H1 (cell line): ENCODE measurements at regions not wholly inside any gene's neighbourhood (a gene's known extent, or its start where the extent isn't known, plus 50 kb on each side); places are given as distances from the start of the nearest gene placed in this dataset.

Experiments
- CTCF ChIA-PET: fragments of 300-600 bp; sonication (Branson Sonifier 250); formaldehyde crosslinking; loops from one replicate; lab custom pipeline; 2021; ENCODE audit not compliant: partially characterized antibody; lab: Charles Lee
- POLR2A ChIA-PET: fragments of 300-600 bp; sonication (Branson Sonifier 250); formaldehyde crosslinking; loops from one replicate; lab custom pipeline; 2021; ENCODE audit warnings: inconsistent platforms; ENCODE audit not compliant: partially characterized antibody; lab: Charles Lee
- DNase-seq, 2 experiments: peaks; one replicate each; pipeline versions ENCODE4 v3.0.0 to v3.0.0-alpha.2; 2010 to 2022; ENCODE audit warnings: low spot score in 2 of 2, low read depth in 1 of 2, mixed read lengths in 1 of 2
- FAIRE-seq: peaks from 2 replicates; lab custom pipeline; 2011; peaks lifted over from hg19 to GRCh38; lab: Jason Lieb, UNC
- H2AFZ ChIP-seq: 2 replicates; pipeline ENCODE4 v1.8.1; 2012; ENCODE audit warnings: low read length, inconsistent platforms
- H2AK5ac ChIP-seq: 2 replicates; pipeline ENCODE4 v1.6.1; 2013; ENCODE audit warnings: low read depth, low read length
- H2BK120ac ChIP-seq: replicated peaks from 2 replicates; pipeline ENCODE3; 2013; ENCODE audit warnings: low read depth, low read length, inconsistent platforms
- H2BK12ac ChIP-seq: 2 replicates; pipeline ENCODE4 v1.6.1; 2013; ENCODE audit warnings: low read depth, low read length
- H2BK15ac ChIP-seq: 2 replicates; pipeline ENCODE4 v1.6.1; 2013; ENCODE audit warnings: low read length
- H2BK20ac ChIP-seq: 2 replicates; pipeline ENCODE4 v1.6.1; 2013; ENCODE audit warnings: low read length
- H2BK5ac ChIP-seq: 2 replicates; pipeline ENCODE4 v1.6.1; 2013; ENCODE audit warnings: low read depth, low read length
- H3K14ac ChIP-seq: 2 replicates; pipeline ENCODE4 v1.6.1; 2013; ENCODE audit warnings: inconsistent platforms; ENCODE audit not compliant: insufficient read length
- H3K18ac ChIP-seq: 2 replicates; pipeline ENCODE4 v1.6.1; 2013; ENCODE audit warnings: low read length; ENCODE audit errors: extremely low read depth
- H3K23ac ChIP-seq: 2 replicates; pipeline ENCODE4 v1.6.1; 2013; ENCODE audit warnings: inconsistent platforms; ENCODE audit not compliant: insufficient read length
- H3K23me2 ChIP-seq: 2 replicates; pipeline ENCODE4 v1.6.1; 2013; ENCODE audit warnings: low read depth, low read length
- H3K27ac ChIP-seq: 2 replicates; pipeline ENCODE4 v1.6.1; 2011; ENCODE audit warnings: low read depth, low read length, inconsistent platforms
- H3K27me3 ChIP-seq, 4 experiments: replicated peaks in 1 of 4; 1 replicate in 1 of 4; 2 replicates in 3 of 4; pipeline versions ENCODE4 v1.6.1 to v1.8.1; 2011 to 2013; ENCODE audit warnings: low read length in 3 of 4, mild to moderate bottlenecking in 3 of 4, inconsistent platforms in 2 of 4, mixed read lengths in 2 of 4, moderate library complexity in 1 of 4; ENCODE audit not compliant: control insufficient read depth in 3 of 4, insufficient read depth in 3 of 4; ENCODE audit errors: extremely low read depth in 1 of 4
- H3K36me3 ChIP-seq, 4 experiments: 2 replicates each; pipeline versions ENCODE4 v1.6.1 to v1.8.1; 2011 to 2013; ENCODE audit warnings: mild to moderate bottlenecking in 4 of 4, low read length in 3 of 4, moderate library complexity in 2 of 4, control low read depth in 1 of 4, inconsistent platforms in 1 of 4; ENCODE audit not compliant: insufficient read depth in 4 of 4, control insufficient read depth in 2 of 4
- H3K4ac ChIP-seq: replicated peaks from 2 replicates; pipeline ENCODE3; 2013; ENCODE audit warnings: low read length, low read depth, mixed read lengths, inconsistent platforms; ENCODE audit not compliant: insufficient read length
- H3K4me1 ChIP-seq, 4 experiments: replicated peaks in 1 of 4; 1 replicate in 1 of 4; 2 replicates in 3 of 4; pipeline versions ENCODE4 v1.6.1 to v1.8.1; 2011 to 2013; ENCODE audit warnings: low read length in 3 of 4, inconsistent platforms in 2 of 4, mixed read lengths in 1 of 4; ENCODE audit not compliant: insufficient read depth in 4 of 4, control insufficient read depth in 3 of 4
- H3K4me2 ChIP-seq, 2 experiments: 2 replicates each; pipeline versions ENCODE4 v1.6.1 to v1.8.1; 2011 to 2013; ENCODE audit warnings: low read depth in 2 of 2, low read length in 2 of 2, control low read depth in 1 of 2, inconsistent platforms in 1 of 2, mild to moderate bottlenecking in 1 of 2; ENCODE audit not compliant: insufficient read depth in 1 of 2
- H3K4me3 ChIP-seq, 4 experiments: fragments of 200-600, 300-600 bp in 1 of 4; sonication (generic), shearing (Covaris generic), sonication (Bioruptor Twin) in 1 of 4; 2 replicates each; pipeline versions ENCODE4 v1.5.1 to v1.8.1; 2011 to 2016; ENCODE audit warnings: low read length in 4 of 4, low read depth in 3 of 4, control low read depth in 2 of 4, inconsistent platforms in 2 of 4, mild to moderate bottlenecking in 2 of 4, mixed read lengths in 1 of 4, moderate library complexity in 1 of 4; ENCODE audit not compliant: insufficient read depth in 2 of 4; ENCODE audit errors: extremely low read depth in 1 of 4
- H3K56ac ChIP-seq: replicated peaks from 2 replicates; pipeline ENCODE3; 2013; ENCODE audit warnings: low read depth, mild to moderate bottlenecking, mixed read lengths, low read length, inconsistent platforms; ENCODE audit not compliant: insufficient read length
- H3K79me1 ChIP-seq: 2 replicates; pipeline ENCODE4 v1.6.1; 2013; ENCODE audit warnings: low read depth, low read length, control low read depth
- H3K79me2 ChIP-seq, 2 experiments: 2 replicates each; pipeline versions ENCODE4 v1.6.1 to v1.8.1; 2012 to 2013; ENCODE audit warnings: low read length in 2 of 2, mild to moderate bottlenecking in 2 of 2, inconsistent platforms in 1 of 2; ENCODE audit not compliant: insufficient read depth in 2 of 2, control insufficient read depth in 1 of 2
- H3K9ac ChIP-seq, 4 experiments: replicated peaks in 1 of 4; 1 replicate in 1 of 4; 2 replicates in 3 of 4; pipeline versions ENCODE4 v1.6.1 to v1.8.1; 2011 to 2013; ENCODE audit warnings: low read depth in 3 of 4, low read length in 3 of 4, control low read depth in 2 of 4, mild to moderate bottlenecking in 2 of 4, moderate library complexity in 2 of 4, inconsistent platforms in 1 of 4; ENCODE audit errors: extremely low read depth in 1 of 4
- H3K9me3 ChIP-seq, 2 experiments: 2 replicates each; pipeline versions ENCODE4 v1.6.1 to v1.8.1; 2012 to 2013; ENCODE audit warnings: mild to moderate bottlenecking in 2 of 2, moderate library complexity in 2 of 2, control low read depth in 1 of 2, inconsistent platforms in 1 of 2, low read depth in 1 of 2, low read length in 1 of 2, mixed read lengths in 1 of 2; ENCODE audit not compliant: insufficient read depth in 2 of 2
- H4K20me1 ChIP-seq, 2 experiments: replicated peaks in 1 of 2; 2 replicates each; pipeline versions ENCODE3 to v1.8.1; 2011 to 2013; ENCODE audit warnings: inconsistent platforms in 2 of 2, low read length in 2 of 2, mild to moderate bottlenecking in 1 of 2; ENCODE audit not compliant: insufficient read depth in 2 of 2, control insufficient read depth in 1 of 2
- H4K5ac ChIP-seq: 2 replicates; pipeline ENCODE4 v1.6.1; 2013; ENCODE audit warnings: low read length, low read depth, mixed read lengths, inconsistent platforms; ENCODE audit not compliant: insufficient read length
- H4K8ac ChIP-seq: 2 replicates; pipeline ENCODE4 v1.8.0; 2013; ENCODE audit warnings: mild to moderate bottlenecking, moderate library complexity, low read length, inconsistent platforms; ENCODE audit not compliant: insufficient read depth; ENCODE audit errors: extremely low read depth
- H4K91ac ChIP-seq: replicated peaks from 2 replicates; pipeline ENCODE3; 2013; ENCODE audit warnings: low read length, mixed read lengths, inconsistent platforms; ENCODE audit not compliant: insufficient read length
- BACH1 ChIP-seq: IDR thresholded peaks from 2 replicates; pipeline ENCODE4 v1.6.1; 2012; ENCODE audit warnings: low read length, improper control_type of control experiment
- CHD2 ChIP-seq: IDR thresholded peaks from 2 replicates; pipeline ENCODE4 v1.6.1; 2012; ENCODE audit warnings: low read length, improper control_type of control experiment
- FOSL1 ChIP-seq: IDR thresholded peaks from 2 replicates; pipeline ENCODE4 v1.6.1; 2011; ENCODE audit warnings: mild to moderate bottlenecking, low read depth, low read length, moderate library complexity; ENCODE audit not compliant: insufficient read depth
- HDAC2 ChIP-seq, 2 experiments: fragments of 300-600 bp in 1 of 2; sonication (generic) in 1 of 2; IDR thresholded peaks; 2 replicates each; pipeline ENCODE4 v1.6.1; 2011 to 2012; ENCODE audit warnings: low read depth in 2 of 2, low read length in 2 of 2, mild to moderate bottlenecking in 2 of 2, moderate library complexity in 2 of 2, borderline replicate concordance in 1 of 2, inconsistent platforms in 1 of 2
- JUND ChIP-seq: IDR thresholded peaks from 2 replicates; pipeline ENCODE4 v1.6.1; 2011; ENCODE audit warnings: mild to moderate bottlenecking, improper control_type of control experiment, low read length
- MAX ChIP-seq: IDR thresholded peaks from 2 replicates; pipeline ENCODE4 v1.6.1; 2012; ENCODE audit warnings: inconsistent platforms
- RBBP5 ChIP-seq: IDR thresholded peaks from 2 replicates; pipeline ENCODE4 v1.7.1; 2012; ENCODE audit warnings: low read depth, mild to moderate bottlenecking, inconsistent platforms, low read length, moderate library complexity, borderline replicate concordance
- RFX5 ChIP-seq: IDR thresholded peaks from 2 replicates; pipeline ENCODE4 v1.6.1; 2011; ENCODE audit warnings: low read depth, low read length, improper control_type of control experiment, borderline replicate concordance
- SAP30 ChIP-seq: fragments of 300-600 bp; sonication (generic); IDR thresholded peaks from 2 replicates; pipeline ENCODE4 v1.7.1; 2012; ENCODE audit warnings: low read length, moderate library complexity, mild to moderate bottlenecking, inconsistent platforms; ENCODE audit not compliant: insufficient read depth, insufficient replicate concordance
- SIN3A ChIP-seq, 2 experiments: IDR thresholded peaks in 1 of 2; conservative IDR thresholded peaks in 1 of 2; 2 replicates each; pipeline ENCODE4 v1.6.1; 2011 to 2012; ENCODE audit warnings: low read length in 2 of 2, improper control_type of control experiment in 1 of 2, low read depth in 1 of 2, mild to moderate bottlenecking in 1 of 2
- SP2 ChIP-seq: IDR thresholded peaks from 2 replicates; pipeline ENCODE4 v1.6.1; 2012; ENCODE audit warnings: mild to moderate bottlenecking, low read length, inconsistent platforms
- WGBS, 2 experiments: shearing (Covaris generic) in 1 of 2; methylation state at CpG; one replicate each; pipeline versions ENCODE4 v1.1.6 to v1.1.7; 2013 to 2015; ENCODE audit warnings: low lambda C conversion rate in 2 of 2, mixed read lengths in 2 of 2, inconsistent platforms in 1 of 2, low coverage in 1 of 2, missing lambda C conversion rate in 1 of 2; ENCODE audit not compliant: insufficient replicate concordance in 2 of 2, insufficient coverage in 1 of 2, insufficient read length in 1 of 2; ENCODE audit errors: extremely low coverage in 1 of 2, missing lambda C conversion rate in 1 of 2; 5-methylcytosine and 5-hydroxymethylcytosine counted together

GRCh38 chr5:128750155-128750554, 212.1 kb upstream of the FBN2 start:
- no peak for FAIRE-seq
- no peak overlapping the region for H4K8ac ChIP-seq
- H3K9ac ChIP-seq = peak overlapping the region in 1 of 4 experiments; percentile 9; a peak in 1 of 7 replicates
- WGBS, 2 experiments = 88% methylated on average over 1 of the region's 1 CpG; no CpG with 5 or more reads in 1 of the 2 experiments
- DNase-seq = no peak
- H3K79me2 ChIP-seq = no peaks in the 10 kb centered on the region
- no peak overlapping the region for H3K18ac ChIP-seq
- H3K4me1 ChIP-seq = no peaks in the 10 kb centered on the region; a peak in 1 of 7 replicates
- no peak overlapping the region for H2BK5ac ChIP-seq
- no peaks in the 10 kb centered on the region for H3K23me2 ChIP-seq
- no peak overlapping the region for H4K5ac ChIP-seq
- no peak overlapping the region for H4K91ac ChIP-seq
- no peak overlapping the region for H3K4me3 ChIP-seq
- no peak overlapping the region for H3K56ac ChIP-seq
- H3K4me2 ChIP-seq = no peak overlapping the region
- no peaks in the 10 kb centered on the region for H3K79me1 ChIP-seq
- no peaks in the 10 kb centered on the region for H4K20me1 ChIP-seq
- no peak overlapping the region for H3K14ac ChIP-seq
- H2BK15ac ChIP-seq = no peak overlapping the region
- H3K27ac ChIP-seq = no peak overlapping the region
- ChIA-PET POLR2A (no interaction called here), CTCF (interaction anchor here (1.0 kb wide), 1 partner anchor 8 kb away, joined by 3 read pairs; no protein-coding TSS in a partner anchor)
- H2AK5ac ChIP-seq = no peak overlapping the region
- no peak overlapping the region for H3K4ac ChIP-seq
- no peak overlapping the region for H2BK120ac ChIP-seq
- no peaks in the 10 kb centered on the region for H3K9me3 ChIP-seq
- no peak overlapping the region for H2BK20ac ChIP-seq
- H3K27me3 ChIP-seq = no peaks in the 10 kb centered on the region
- H3K23ac ChIP-seq = no peak overlapping the region
- no peaks in the 10 kb centered on the region for H3K36me3 ChIP-seq
- 0 out of 2 replicates have a peak overlapping the region, but pooled peaks have one; percentile 46 for H2AFZ ChIP-seq
- H2BK12ac ChIP-seq = no peak overlapping the region
- TF ChIP-seq RFX5 (no peak), JUND (no peak), FOSL1 (no peak), BACH1 (no peak), RBBP5 (no peak), CHD2 (no peak), SAP30 (no peak), HDAC2 (IDR thresholded peaks at IDR 0.05; ENCODE audit: borderline replicate concordance in 1 of 2, low read depth in 2 of 2, low read length in 2 of 2) (no peak), SIN3A (conservative IDR thresholded peaks at IDR 0.05 in 1 of 2, IDR thresholded peaks at IDR 0.05 in 1 of 2; ENCODE audit: low read depth in 1 of 2, low read length in 2 of 2) (no peak), MAX (no peak), SP2 (no peak)
